H9 (cell line): ENCODE measurements at regions not wholly inside any gene's neighbourhood (a gene's known extent, or its start where the extent isn't known, plus 50 kb on each side); places are given as distances from the start of the nearest gene placed in this dataset.

Source experiments
- DNase-seq: peaks from one replicate; pipeline ENCODE4 v3.0.0-alpha.2; 2017
- H2AFZ ChIP-seq: one replicate; pipeline ENCODE4 v1.6.1; 2013; ENCODE audit warnings: mild to moderate bottlenecking, low read length, control low read depth, moderate library complexity
- H2AK5ac ChIP-seq: 2 replicates; pipeline ENCODE4 v1.6.1; 2013; ENCODE audit warnings: low read length, control low read depth, mixed read lengths; ENCODE audit not compliant: insufficient read length
- H2BK120ac ChIP-seq: one replicate; pipeline ENCODE4 v1.6.1; 2013; ENCODE audit warnings: low read depth, mild to moderate bottlenecking, low read length, control low read depth, inconsistent platforms; ENCODE audit not compliant: poor library complexity, severe bottlenecking
- H2BK12ac ChIP-seq: 2 replicates; pipeline ENCODE4 v1.6.1; 2013; ENCODE audit warnings: low read length, control low read depth, mixed read lengths, low read depth; ENCODE audit not compliant: insufficient read length
- H2BK15ac ChIP-seq: 2 replicates; pipeline ENCODE4 v1.6.1; 2013; ENCODE audit warnings: low read depth, low read length, control low read depth
- H2BK20ac ChIP-seq: one replicate; pipeline ENCODE4 v1.6.1; 2013; ENCODE audit warnings: low read depth, mild to moderate bottlenecking, low read length, control low read depth, inconsistent platforms; ENCODE audit not compliant: poor library complexity, severe bottlenecking
- H2BK5ac ChIP-seq: 2 replicates; pipeline ENCODE4 v1.6.1; 2013; ENCODE audit warnings: low read length, control low read depth, mixed read lengths; ENCODE audit not compliant: insufficient read length
- H3K14ac ChIP-seq: 2 replicates; pipeline ENCODE4 v1.6.1; 2013; ENCODE audit warnings: low read length, control low read depth; ENCODE audit not compliant: insufficient read depth
- H3K18ac ChIP-seq: 2 replicates; pipeline ENCODE4 v1.6.1; 2013; ENCODE audit warnings: low read depth, mild to moderate bottlenecking, mixed read lengths, low read length, control low read depth; ENCODE audit not compliant: insufficient read length
- H3K23ac ChIP-seq: 2 replicates; pipeline ENCODE4 v1.6.1; 2013; ENCODE audit warnings: low read length, control low read depth, mixed read lengths, low read depth; ENCODE audit not compliant: insufficient read length
- H3K23me2 ChIP-seq: 2 replicates; pipeline ENCODE4 v1.6.1; 2013; ENCODE audit warnings: low read depth, mild to moderate bottlenecking, mixed read lengths, low read length, control low read depth; ENCODE audit not compliant: insufficient read length, poor library complexity, severe bottlenecking
- H3K27ac ChIP-seq: 2 replicates; pipeline ENCODE4 v1.5.1; 2013; ENCODE audit warnings: low read length, control low read depth, mixed read lengths, low read depth; ENCODE audit not compliant: insufficient read length
- H3K27me3 ChIP-seq: 2 replicates; pipeline ENCODE4 v1.6.1; 2013; ENCODE audit warnings: low read length, control low read depth, inconsistent platforms; ENCODE audit not compliant: insufficient read depth
- H3K4ac ChIP-seq: 2 replicates; pipeline ENCODE4 v1.6.1; 2013; ENCODE audit warnings: low read depth, mild to moderate bottlenecking, control low read depth, inconsistent platforms, low read length, moderate library complexity
- H3K4me1 ChIP-seq: 2 replicates; pipeline ENCODE4 v1.6.1; 2013; ENCODE audit warnings: low read length, control low read depth, inconsistent platforms; ENCODE audit not compliant: insufficient read depth
- H3K4me2 ChIP-seq: 2 replicates; pipeline ENCODE4 v1.6.1; 2013; ENCODE audit warnings: low read length, control low read depth, mixed read lengths; ENCODE audit not compliant: insufficient read length, insufficient read depth
- H3K56ac ChIP-seq: 2 replicates; pipeline ENCODE4 v1.6.1; 2013; ENCODE audit warnings: low read depth, mild to moderate bottlenecking, mixed read lengths, low read length, control low read depth; ENCODE audit not compliant: insufficient read length
- H3K79me1 ChIP-seq: 2 replicates; pipeline ENCODE4 v1.6.1; 2013; ENCODE audit warnings: low read depth, mild to moderate bottlenecking, moderate library complexity, low read length, control low read depth, inconsistent platforms; ENCODE audit not compliant: insufficient read depth, poor library complexity, severe bottlenecking
- H3K79me2 ChIP-seq: 2 replicates; pipeline ENCODE4 v1.6.1; 2013; ENCODE audit warnings: low read length, control low read depth, inconsistent platforms; ENCODE audit not compliant: insufficient read depth
- H3K9ac ChIP-seq: 2 replicates; pipeline ENCODE4 v1.6.1; 2013; ENCODE audit warnings: low read length, control low read depth, mixed read lengths; ENCODE audit not compliant: insufficient read length; ENCODE audit errors: extremely low read depth
- H3K9me3 ChIP-seq: one replicate; pipeline ENCODE4 v1.6.1; 2013; ENCODE audit warnings: low read depth, low read length, inconsistent platforms; ENCODE audit not compliant: control insufficient read depth
- H3T11ph ChIP-seq: one replicate; pipeline ENCODE4 v1.6.1; 2013; ENCODE audit warnings: mild to moderate bottlenecking, low read length, control low read depth, inconsistent platforms
- H4K20me1 ChIP-seq: one replicate; pipeline ENCODE4 v1.6.1; 2013; ENCODE audit not compliant: control insufficient read depth, insufficient read length, insufficient read depth
- H4K5ac ChIP-seq: 2 replicates; pipeline ENCODE4 v1.6.1; 2013; ENCODE audit warnings: low read depth, mild to moderate bottlenecking, mixed read lengths, low read length, control low read depth; ENCODE audit not compliant: insufficient read length
- H4K8ac ChIP-seq: replicated peaks from 2 replicates; pipeline ENCODE4 v1.6.1; 2013; ENCODE audit warnings: low read length, control low read depth, mixed read lengths, low read depth; ENCODE audit not compliant: insufficient read length
- H4K91ac ChIP-seq: 2 replicates; pipeline ENCODE4 v1.6.1; 2013; ENCODE audit warnings: low read depth, mild to moderate bottlenecking, moderate library complexity, mixed read lengths, low read length, control low read depth; ENCODE audit not compliant: insufficient read length
- H3K27ac Mint-ChIP-seq, 3 experiments: 2 replicates in 2 of 3; 3 replicates in 1 of 3; pipeline ENCODE4 v1.8.0; 2020 to 2021; ENCODE audit warnings: mixed read lengths in 3 of 3, mild to moderate bottlenecking in 1 of 3, moderate library complexity in 1 of 3
- H3K27me3 Mint-ChIP-seq: 2 replicates; pipeline ENCODE4 v1.8.0; 2021; ENCODE audit warnings: low read depth, mild to moderate bottlenecking, moderate library complexity, mixed read lengths
- H3K36me3 Mint-ChIP-seq, 3 experiments: 2 replicates in 2 of 3; 3 replicates in 1 of 3; pipeline ENCODE4 v1.8.0; 2020 to 2021; ENCODE audit warnings: low read depth in 3 of 3, mixed read lengths in 3 of 3; ENCODE audit not compliant: insufficient read depth in 1 of 3
- H3K4me1 Mint-ChIP-seq, 2 experiments: 2 replicates each; pipeline ENCODE4 v1.8.0; 2020; ENCODE audit warnings: mixed read lengths in 2 of 2
- H3K4me3 Mint-ChIP-seq, 2 experiments: 2 replicates in 1 of 2; 3 replicates in 1 of 2; pipeline ENCODE4 v1.8.0; 2020 to 2021; ENCODE audit warnings: mild to moderate bottlenecking in 2 of 2, mixed read lengths in 2 of 2, moderate library complexity in 1 of 2
- H3K9me3 Mint-ChIP-seq, 2 experiments: 2 replicates in 1 of 2; 3 replicates in 1 of 2; pipeline ENCODE4 v1.8.0; 2020; ENCODE audit warnings: mild to moderate bottlenecking in 2 of 2, mixed read lengths in 2 of 2, moderate library complexity in 1 of 2
- WGBS: extraction: QIAGEN DNeasy Blood & Tissue Kit; methylation state at CpG from one replicate; pipeline ENCODE4 v1.1.7; 2013; ENCODE audit warnings: missing lambda C conversion rate, low lambda C conversion rate, mixed read lengths; ENCODE audit not compliant: insufficient read length; ENCODE audit errors: extremely low coverage; 5-methylcytosine and 5-hydroxymethylcytosine counted together
- TF ChIP-seq, protein P1 (sequence below): fragments of 200-600 bp; sonication (generic); conservative IDR thresholded peaks from 3 replicates; pipeline ENCODE4 v1.8.0; 2021; ENCODE audit warnings: antibody characterized with exemption, mild to moderate bottlenecking

DNA sequence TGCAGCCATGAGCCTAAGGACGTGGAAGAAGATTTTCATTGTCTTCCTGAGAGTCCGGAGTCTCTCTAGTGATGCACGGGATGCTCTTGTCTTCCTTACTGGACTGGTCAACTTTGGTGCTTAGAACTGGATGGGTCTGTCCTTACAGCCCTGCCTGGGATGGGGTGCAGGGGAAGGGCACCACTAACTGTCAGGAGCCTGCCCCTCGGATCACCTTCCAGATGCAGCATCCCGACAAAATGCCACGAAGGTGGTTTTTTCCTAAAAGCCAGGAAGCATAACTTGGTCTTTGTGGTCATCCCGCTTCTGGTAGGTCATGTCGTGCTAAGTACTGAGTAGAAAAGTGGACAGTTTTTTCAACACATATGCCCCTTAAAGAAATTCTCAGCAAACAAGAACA, 207.4 kb upstream of the TWIST2 start:
- H3K79me2 ChIP-seq = no peaks in the 10 kb centered on the region
- H2BK5ac ChIP-seq = no peak overlapping the region
- no peak overlapping the region for H4K8ac ChIP-seq
- H2BK15ac ChIP-seq = no peak overlapping the region
- no peak overlapping the region for H3K9ac ChIP-seq
- no peak overlapping the region for H4K5ac ChIP-seq
- no peaks in the 10 kb centered on the region for H3K79me1 ChIP-seq
- TF ChIP-seq, protein P1, sequence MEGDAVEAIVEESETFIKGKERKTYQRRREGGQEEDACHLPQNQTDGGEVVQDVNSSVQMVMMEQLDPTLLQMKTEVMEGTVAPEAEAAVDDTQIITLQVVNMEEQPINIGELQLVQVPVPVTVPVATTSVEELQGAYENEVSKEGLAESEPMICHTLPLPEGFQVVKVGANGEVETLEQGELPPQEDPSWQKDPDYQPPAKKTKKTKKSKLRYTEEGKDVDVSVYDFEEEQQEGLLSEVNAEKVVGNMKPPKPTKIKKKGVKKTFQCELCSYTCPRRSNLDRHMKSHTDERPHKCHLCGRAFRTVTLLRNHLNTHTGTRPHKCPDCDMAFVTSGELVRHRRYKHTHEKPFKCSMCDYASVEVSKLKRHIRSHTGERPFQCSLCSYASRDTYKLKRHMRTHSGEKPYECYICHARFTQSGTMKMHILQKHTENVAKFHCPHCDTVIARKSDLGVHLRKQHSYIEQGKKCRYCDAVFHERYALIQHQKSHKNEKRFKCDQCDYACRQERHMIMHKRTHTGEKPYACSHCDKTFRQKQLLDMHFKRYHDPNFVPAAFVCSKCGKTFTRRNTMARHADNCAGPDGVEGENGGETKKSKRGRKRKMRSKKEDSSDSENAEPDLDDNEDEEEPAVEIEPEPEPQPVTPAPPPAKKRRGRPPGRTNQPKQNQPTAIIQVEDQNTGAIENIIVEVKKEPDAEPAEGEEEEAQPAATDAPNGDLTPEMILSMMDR = no peak
- no peak overlapping the region for H2AK5ac ChIP-seq
- H3K27me3 ChIP-seq = no peaks in the 10 kb centered on the region
- H4K20me1 ChIP-seq = no peaks in the 10 kb centered on the region
- H3K9me3 ChIP-seq = no peaks in the 10 kb centered on the region
- no peak overlapping the region for H2AFZ ChIP-seq
- H3K4me1 Mint-ChIP-seq = no peaks in the 10 kb centered on the region
- no peaks in the 10 kb centered on the region for H3K36me3 Mint-ChIP-seq
- no peaks in the 10 kb centered on the region for H3K23me2 ChIP-seq
- DNase-seq = no peak
- H2BK12ac ChIP-seq = no peak overlapping the region
- no peak overlapping the region for H2BK120ac ChIP-seq
- no peak overlapping the region for H3K18ac ChIP-seq
- H3K14ac ChIP-seq = no peak overlapping the region
- H3K56ac ChIP-seq = no peak overlapping the region
- peaks cover 12% of the 10 kb centered on the region for H3K27me3 Mint-ChIP-seq
- H3K27ac Mint-ChIP-seq = no peak overlapping the region
- H3K4me2 ChIP-seq = no peak overlapping the region
- H3K27ac ChIP-seq = no peak overlapping the region
- H4K91ac ChIP-seq = no peak overlapping the region
- no peak overlapping the region for H3K4ac ChIP-seq
- H3K4me3 Mint-ChIP-seq = no peak overlapping the region
- no CpG with 5 or more reads among the region's 8 CpGs for WGBS
- no peak overlapping the region for H3K23ac ChIP-seq
- no peaks in the 10 kb centered on the region for H3K9me3 Mint-ChIP-seq
- no peak overlapping the region for H3T11ph ChIP-seq
- H2BK20ac ChIP-seq = no peak overlapping the region
- H3K4me1 ChIP-seq = no peaks in the 10 kb centered on the region
